HG03095 (cell line): ENCODE measurements at regions not wholly inside any gene's neighbourhood (a gene's known extent, or its start where the extent isn't known, plus 50 kb on each side); places are given as distances from the start of the nearest gene placed in this dataset.

Source experiments
- ATAC-seq: cut with Tn5 transposase; IDR thresholded peaks from one replicate; pipeline ENCODE4 v1.9.1; 2021; ENCODE audit warnings: moderate library complexity; ENCODE audit not compliant: unreplicated experiment

- no peak for ATAC-seq
Observed at GRCh38 chr16:64543441-64543840, 578.4 kb downstream of the CDH11 start.

- ATAC-seq = no peak
Observed at GRCh38 chr16:64543031-64543430, 578.8 kb downstream of the CDH11 start.

- ATAC-seq = no peak
Observed at GRCh38 chr16:64542152-64542551, 579.7 kb downstream of the CDH11 start.

- no peak for ATAC-seq
Observed at GRCh38 chr16:64541621-64542020, 580.2 kb downstream of the CDH11 start.

- ATAC-seq = no peak
Observed at GRCh38 chr16:64540434-64540833, 581.4 kb downstream of the CDH11 start.

- ATAC-seq = no peak
Observed at GRCh38 chr16:64539811-64540371, 582.0 kb downstream of the CDH11 start.

- ATAC-seq = no peak
Observed at GRCh38 chr16:64534180-64534780, 587.6 kb downstream of the CDH11 start.

- ATAC-seq = no peak
Observed at GRCh38 chr16:64532691-64533090, 589.2 kb downstream of the CDH11 start.

- no peak for ATAC-seq
Observed at GRCh38 chr16:64532117-64532516, 589.7 kb downstream of the CDH11 start.

GRCh38 chr16:64531401-64531800, 590.5 kb downstream of the CDH11 start:
- no peak for ATAC-seq

GRCh38 chr16:64522548-64522947, 599.3 kb downstream of the CDH11 start:
- ATAC-seq = no peak

- no peak for ATAC-seq
Observed at GRCh38 chr16:64513871-64514270, 608.0 kb downstream of the CDH11 start.

GRCh38 chr16:64507240-64508024, 614.4 kb downstream of the CDH11 start:
- ATAC-seq = no peak

- no peak for ATAC-seq
Observed at GRCh38 chr16:64499211-64499610, 622.7 kb downstream of the CDH11 start.

- no peak for ATAC-seq
Observed at GRCh38 chr16:64498363-64498762, 623.5 kb downstream of the CDH11 start.

GRCh38 chr16:64493709-64494108, 628.2 kb downstream of the CDH11 start:
- ATAC-seq = no peak

GRCh38 chr16:64489449-64489848, 632.4 kb downstream of the CDH11 start:
- ATAC-seq = no peak

- ATAC-seq = no peak
Observed at GRCh38 chr16:64486561-64486960, 635.3 kb downstream of the CDH11 start.

- ATAC-seq = no peak
Observed at GRCh38 chr16:64481497-64481896, 640.4 kb downstream of the CDH11 start.

GRCh38 chr16:64478252-64478906, 643.5 kb downstream of the CDH11 start:
- no peak for ATAC-seq

- ATAC-seq = no peak
Observed at GRCh38 chr16:64475627-64476351, 646.1 kb downstream of the CDH11 start.
